ENCODE measurements at regions not wholly inside any gene's neighbourhood (a gene's known extent, or its start where the extent isn't known, plus 50 kb on each side); places are given as distances from the start of the nearest gene placed in this dataset.
A peak's percentile ranks its signal among the peaks of the same experiment; 100 is the strongest.
"Not testable (repeated sequence)": the region's sequence is repeated elsewhere in the genome, so short reads cannot be mapped to it uniquely, and the experiment has no call there.

DNA sequence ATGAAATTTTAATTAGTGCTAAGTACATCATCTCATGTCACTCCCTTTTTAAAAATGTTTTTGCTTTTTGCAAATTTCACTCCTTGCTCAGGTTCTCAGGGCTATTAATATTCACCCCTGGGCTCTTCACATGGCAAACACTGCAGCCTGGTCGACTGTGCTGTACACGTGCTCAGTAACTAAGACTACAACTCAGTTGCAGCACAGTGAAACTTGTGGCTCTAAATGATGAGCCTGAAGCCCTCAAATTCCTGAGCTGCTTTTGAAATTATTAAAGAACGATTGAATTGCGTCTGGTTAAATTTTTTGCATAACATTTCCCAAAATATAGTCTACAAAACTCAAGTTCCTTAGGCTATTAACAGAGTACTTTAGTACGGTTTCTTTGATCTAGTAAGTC lies 159.3 kb upstream of the C2CD4B start:
- DNase-seq (ENCODE audit: low read depth), result no peak

GRCh38 chr15:62325597-62325996 lies 160.5 kb upstream of the C2CD4B start:
- no peak for DNase-seq (ENCODE audit: low read depth)

- no peak for DNase-seq (ENCODE audit: low read depth)
Observed at GRCh38 chr15:62326460-62327011, 161.5 kb upstream of the C2CD4B start.

- no peak for DNase-seq (ENCODE audit: low read depth)
Observed at GRCh38 chr15:62327406-62327805, 162.3 kb upstream of the C2CD4B start.

GRCh38 chr15:62332472-62332871 lies 167.4 kb upstream of the C2CD4B start:
- not testable (repeated sequence) for DNase-seq (ENCODE audit: low read depth)

DNA sequence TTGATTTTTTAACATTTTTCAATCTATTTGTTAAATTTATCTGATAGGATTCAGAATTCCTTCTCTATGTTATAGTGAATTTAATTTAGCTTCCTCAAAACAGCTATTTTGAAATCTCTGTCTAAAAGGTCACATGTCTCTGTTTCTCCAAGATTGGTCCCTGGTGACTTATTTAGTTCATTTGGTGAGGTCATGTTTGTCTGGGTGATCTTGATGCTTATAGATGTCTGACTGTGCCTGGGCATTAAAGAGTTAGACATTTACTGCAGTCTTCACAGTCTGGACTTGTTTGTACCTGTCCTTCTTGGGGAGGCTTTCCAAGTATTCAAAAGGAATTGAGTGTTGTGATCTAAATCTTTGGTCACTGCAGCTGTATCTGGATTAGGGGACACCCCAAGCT lies 169.5 kb upstream of the C2CD4B start:
- DNase-seq (ENCODE audit: low read depth), result no peak

DNA sequence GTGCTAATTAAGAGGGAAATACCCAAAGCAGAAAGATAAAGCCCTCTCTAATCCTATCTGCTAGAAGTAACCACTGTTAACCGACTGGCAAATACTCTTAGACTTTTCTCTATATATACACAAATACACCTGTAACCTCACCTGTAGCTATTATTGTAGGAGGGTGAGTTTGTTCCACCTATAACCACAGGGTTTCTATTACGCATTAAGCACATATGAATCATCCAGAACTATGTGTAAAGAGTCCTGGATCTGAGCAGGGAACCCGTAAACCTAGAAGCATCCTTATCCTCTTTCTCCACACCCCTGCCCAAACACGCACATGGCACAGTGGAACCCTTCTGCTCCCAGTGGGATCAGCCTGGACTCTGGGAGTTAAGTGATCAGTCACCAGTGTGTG lies 172.8 kb upstream of the C2CD4B start:
- no peak for DNase-seq (ENCODE audit: low read depth)

DNA sequence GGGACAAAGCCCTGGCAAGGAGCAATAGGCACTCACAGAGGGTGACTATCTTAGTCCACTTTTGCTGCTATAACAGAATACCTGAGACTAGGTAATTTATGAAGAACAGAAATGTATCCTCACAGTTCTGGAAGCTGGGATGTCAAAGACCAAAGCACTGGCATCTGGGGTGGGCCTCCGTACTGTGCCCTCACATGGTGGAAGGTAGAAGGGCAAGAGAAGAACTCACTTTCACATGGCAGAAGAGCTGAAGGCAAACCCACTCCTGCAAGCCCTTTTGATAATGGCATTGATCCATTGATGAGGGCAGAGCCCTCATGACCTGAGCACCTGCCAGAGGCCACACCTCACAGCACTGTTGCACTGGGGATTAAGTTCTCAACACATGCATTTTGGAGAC lies 173.4 kb upstream of the C2CD4B start:
- no peak for DNase-seq (ENCODE audit: low read depth)

DNA sequence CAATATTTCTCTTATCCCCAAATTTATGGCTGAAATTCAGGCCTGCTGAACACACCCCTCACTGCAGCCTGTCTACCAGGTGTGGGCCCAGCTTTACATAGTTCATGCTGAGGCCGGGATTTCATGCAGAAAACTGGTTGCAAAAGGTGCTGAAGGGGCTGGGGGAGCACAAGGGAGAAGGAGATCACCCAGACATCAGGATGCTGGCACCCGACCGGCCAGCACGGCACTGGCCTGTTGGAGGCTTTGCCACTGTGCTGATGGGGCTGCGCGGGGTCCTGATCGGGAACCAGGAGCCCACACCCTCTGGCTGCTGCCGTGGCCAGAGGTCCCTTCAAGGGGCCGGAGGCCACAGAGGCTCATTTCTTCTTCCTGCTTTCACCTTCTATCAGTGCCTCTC lies 177.9 kb upstream of the C2CD4B start:
- DNase-seq (ENCODE audit: low read depth), result no peak

DNA sequence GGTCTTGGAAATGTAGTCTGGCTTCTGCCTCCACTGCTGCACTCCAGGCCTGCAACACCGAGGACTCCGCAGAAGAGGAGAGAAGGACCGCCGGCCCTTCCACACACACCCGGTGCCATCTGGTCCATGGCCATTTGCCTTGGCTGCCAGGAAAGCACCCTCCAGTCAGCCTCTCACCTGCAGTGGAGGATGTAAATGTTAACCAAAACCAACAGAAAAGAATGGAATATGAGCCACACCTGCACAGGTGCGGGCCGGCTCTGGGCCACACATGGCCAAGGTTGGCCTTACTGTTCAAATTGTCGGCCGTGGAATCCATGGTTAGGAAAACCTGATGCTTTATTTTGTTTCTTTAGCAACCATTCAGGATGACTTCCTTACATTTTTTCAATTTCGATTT lies 178.3 kb upstream of the C2CD4B start:
- no peak for DNase-seq (ENCODE audit: low read depth)

- DNase-seq (ENCODE audit: low read depth), result peak; percentile 4
Observed at GRCh38 chr15:62344806-62345539, 179.9 kb upstream of the C2CD4B start.

GRCh38 chr15:62346168-62346567 lies 181.1 kb upstream of the C2CD4B start:
- DNase-seq (ENCODE audit: low read depth), result no peak

DNA sequence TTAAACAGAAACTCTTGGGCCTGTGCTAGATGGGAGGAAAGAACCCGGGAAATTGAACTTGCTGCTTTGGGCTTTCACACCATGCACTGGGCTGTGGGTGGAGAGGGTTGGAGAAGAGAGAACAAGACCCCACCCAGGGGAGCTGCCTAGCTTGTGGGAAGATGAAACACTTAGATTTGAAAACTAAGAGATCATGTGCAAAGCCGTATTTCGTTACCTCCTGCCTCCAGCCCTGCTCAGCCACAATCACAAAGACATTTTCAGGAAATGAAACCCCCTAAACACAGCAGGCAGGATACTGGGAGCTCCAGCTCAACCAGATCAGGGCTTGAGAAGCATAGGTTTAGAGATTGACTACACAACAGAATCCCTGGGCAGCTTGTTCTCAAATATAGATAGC lies 183.0 kb upstream of the C2CD4B start:
- no peak for DNase-seq (ENCODE audit: low read depth)

DNA sequence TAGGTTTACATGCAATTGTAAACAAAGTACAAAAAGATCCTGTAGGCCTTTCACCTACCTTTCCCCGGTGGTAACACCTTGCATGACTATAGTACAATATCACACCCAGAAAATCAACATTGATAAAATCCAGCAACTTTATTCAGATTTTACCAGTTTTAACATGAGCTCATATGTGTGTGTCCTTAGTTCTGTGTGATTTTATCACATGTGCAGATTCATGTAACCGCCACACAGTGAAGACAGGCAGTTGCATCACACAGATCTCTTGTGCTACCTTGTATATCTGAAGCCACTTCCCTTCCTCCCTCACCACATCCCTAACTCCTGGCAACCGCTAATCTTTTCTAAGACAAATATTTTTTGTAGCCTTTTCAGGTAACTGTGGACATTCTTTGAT lies 183.5 kb upstream of the C2CD4B start:
- DNase-seq (ENCODE audit: low read depth), result no peak

- no peak for DNase-seq (ENCODE audit: low read depth)
Observed at GRCh38 chr15:62352817-62353216, 187.7 kb upstream of the C2CD4B start.

- DNase-seq (ENCODE audit: low read depth), result no peak
Observed at GRCh38 chr15:62357431-62357830, 192.3 kb upstream of the C2CD4B start.

GRCh38 chr15:62359416-62359815 lies 194.3 kb upstream of the C2CD4B start:
- DNase-seq (ENCODE audit: low read depth), result no peak

DNA sequence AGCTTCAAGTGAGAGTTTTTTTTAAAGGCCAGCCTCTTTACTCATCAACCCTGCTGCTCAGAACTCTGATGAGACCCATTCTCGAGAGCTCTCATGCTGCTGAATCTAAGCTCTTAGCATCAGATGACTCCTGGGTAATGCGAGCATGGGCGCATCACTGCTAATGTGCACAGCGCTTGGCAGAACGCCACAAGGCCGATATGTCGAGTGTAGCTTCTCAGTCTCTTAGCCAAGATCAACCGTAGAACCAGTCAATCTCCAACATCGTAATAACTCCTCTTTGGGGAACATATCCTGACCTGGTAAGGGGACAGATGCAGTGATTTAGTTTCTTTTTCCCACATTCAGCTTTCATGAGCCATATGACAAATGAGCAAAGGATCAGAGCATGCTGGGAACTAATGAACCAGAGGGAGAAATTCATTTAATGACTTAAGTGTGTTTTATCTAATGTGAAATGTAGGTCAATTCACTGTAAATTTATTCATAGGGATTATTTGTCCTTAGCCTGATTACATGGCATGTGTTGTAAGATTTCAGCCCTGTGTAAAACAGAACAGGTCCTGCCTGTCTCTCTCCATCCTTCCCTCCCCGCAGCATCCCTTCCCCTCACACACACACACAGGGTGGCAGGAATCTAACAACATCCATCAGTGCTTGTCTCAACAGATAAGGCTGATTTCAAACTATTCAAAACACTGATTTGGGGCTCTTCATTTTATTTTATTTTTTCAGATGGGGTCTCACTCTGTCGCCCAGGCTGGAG lies 195.4 kb upstream of the C2CD4B start:
- DNase-seq (ENCODE audit: low read depth), result no peak

- no peak for DNase-seq (ENCODE audit: low read depth)
Observed at GRCh38 chr15:62362144-62362543, 197.1 kb upstream of the C2CD4B start.

- no peak for DNase-seq (ENCODE audit: low read depth)
Observed at GRCh38 chr15:62362608-62363007, 197.5 kb upstream of the C2CD4B start.

GRCh38 chr15:62363913-62364312 lies 198.8 kb upstream of the C2CD4B start:
- no peak for DNase-seq (ENCODE audit: low read depth)

GRCh38 chr15:62365795-62366442 lies 200.8 kb upstream of the C2CD4B start:
- DNase-seq (ENCODE audit: low read depth), result no peak

DNA sequence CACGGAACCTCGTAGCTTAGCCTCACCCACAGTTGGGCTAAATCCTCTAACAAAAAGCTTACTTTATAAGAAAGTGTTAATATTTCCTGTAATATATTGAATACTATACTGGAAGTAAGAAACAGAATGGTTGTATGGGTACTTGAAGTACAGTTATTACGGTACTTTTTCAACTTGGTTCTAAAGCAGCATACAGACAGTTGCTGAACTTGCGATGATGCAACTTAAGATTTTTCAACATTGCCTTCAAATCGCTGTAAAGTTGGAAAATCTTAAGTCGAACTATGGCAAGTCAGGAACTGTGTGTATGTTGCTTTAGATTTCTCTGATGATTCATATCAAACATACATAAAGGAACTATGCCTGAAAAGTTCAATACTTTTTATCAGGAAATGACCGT lies 204.4 kb upstream of the C2CD4B start:
- DNase-seq (ENCODE audit: low read depth), result no peak

All from activated gamma-delta T cell treated with anti-CD3 and anti-CD28 coated beads, Interleukin-2, amount 50 U/mL, for 16 hours (primary cell).